ENCODE measurements at regions not wholly inside any gene's neighbourhood (a gene's known extent, or its start where the extent isn't known, plus 50 kb on each side); places are given as distances from the start of the nearest gene placed in this dataset.

- Histone ChIP-seq H3K9me3 (no peaks in the 10 kb centered on the region), H3K36me3 (no peaks in the 10 kb centered on the region), H3K27me3 (no peaks in the 10 kb centered on the region), H3K4me3 (ENCODE audit: low read depth, low read length) (no peak overlapping the region), H3K4me1 (no peaks in the 10 kb centered on the region)
- TF ChIP-seq, protein P1, sequence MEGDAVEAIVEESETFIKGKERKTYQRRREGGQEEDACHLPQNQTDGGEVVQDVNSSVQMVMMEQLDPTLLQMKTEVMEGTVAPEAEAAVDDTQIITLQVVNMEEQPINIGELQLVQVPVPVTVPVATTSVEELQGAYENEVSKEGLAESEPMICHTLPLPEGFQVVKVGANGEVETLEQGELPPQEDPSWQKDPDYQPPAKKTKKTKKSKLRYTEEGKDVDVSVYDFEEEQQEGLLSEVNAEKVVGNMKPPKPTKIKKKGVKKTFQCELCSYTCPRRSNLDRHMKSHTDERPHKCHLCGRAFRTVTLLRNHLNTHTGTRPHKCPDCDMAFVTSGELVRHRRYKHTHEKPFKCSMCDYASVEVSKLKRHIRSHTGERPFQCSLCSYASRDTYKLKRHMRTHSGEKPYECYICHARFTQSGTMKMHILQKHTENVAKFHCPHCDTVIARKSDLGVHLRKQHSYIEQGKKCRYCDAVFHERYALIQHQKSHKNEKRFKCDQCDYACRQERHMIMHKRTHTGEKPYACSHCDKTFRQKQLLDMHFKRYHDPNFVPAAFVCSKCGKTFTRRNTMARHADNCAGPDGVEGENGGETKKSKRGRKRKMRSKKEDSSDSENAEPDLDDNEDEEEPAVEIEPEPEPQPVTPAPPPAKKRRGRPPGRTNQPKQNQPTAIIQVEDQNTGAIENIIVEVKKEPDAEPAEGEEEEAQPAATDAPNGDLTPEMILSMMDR (IDR thresholded peaks at IDR 0.05; ENCODE audit: low read depth, low read length): no peak
- DNase-seq: no peak
Observed at GRCh38 chr20:57008217-57008616, 258.2 kb downstream of the BMP7 start.

- TF ChIP-seq, protein P1 (IDR thresholded peaks at IDR 0.05; ENCODE audit: low read depth, low read length): no peak
- no peaks in the 10 kb centered on the region for H3K27me3 ChIP-seq
- no peaks in the 10 kb centered on the region for H3K9me3 ChIP-seq
- DNase-seq: no peak
- no peaks in the 10 kb centered on the region for H3K36me3 ChIP-seq
- H3K4me3 ChIP-seq (ENCODE audit: low read depth, low read length): no peak overlapping the region
- H3K4me1 ChIP-seq: no peaks in the 10 kb centered on the region
Observed at GRCh38 chr20:57009355-57009754, 257.1 kb downstream of the BMP7 start.

GRCh38 chr20:57009775-57010174 lies 256.7 kb downstream of the BMP7 start:
- Histone ChIP-seq H3K4me1 (no peaks in the 10 kb centered on the region), H3K27me3 (no peaks in the 10 kb centered on the region), H3K9me3 (no peaks in the 10 kb centered on the region), H3K4me3 (ENCODE audit: low read depth, low read length) (no peak overlapping the region), H3K36me3 (no peaks in the 10 kb centered on the region)
- DNase-seq: no peak
- TF ChIP-seq, protein P1 (IDR thresholded peaks at IDR 0.05; ENCODE audit: low read depth, low read length): no peak

DNA sequence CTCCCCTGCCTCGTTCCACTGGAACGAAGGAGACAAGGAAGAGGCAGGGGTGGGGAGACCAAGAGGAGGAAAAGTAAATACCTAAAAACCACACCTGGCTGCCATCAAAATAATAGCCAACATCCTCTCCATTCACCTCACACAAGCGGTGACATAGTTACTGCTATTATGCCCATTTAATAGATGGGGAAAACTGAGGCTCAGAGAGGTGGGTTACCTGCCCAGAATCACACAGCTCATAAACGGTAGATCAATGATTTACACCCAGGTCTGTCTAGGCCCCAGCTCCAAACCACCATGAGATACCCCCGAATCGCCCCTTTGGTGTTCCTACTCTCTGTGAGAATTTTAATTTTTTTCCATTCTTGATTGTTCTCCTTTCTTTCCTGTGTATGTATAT lies 253.8 kb downstream of the BMP7 start:
- H3K4me3 ChIP-seq (ENCODE audit: low read depth, low read length): no peak overlapping the region
- no peaks in the 10 kb centered on the region for H3K27me3 ChIP-seq
- no peaks in the 10 kb centered on the region for H3K4me1 ChIP-seq
- no peaks in the 10 kb centered on the region for H3K9me3 ChIP-seq
- no peak for DNase-seq
- no peaks in the 10 kb centered on the region for H3K36me3 ChIP-seq
- TF ChIP-seq, protein P1 (IDR thresholded peaks at IDR 0.05; ENCODE audit: low read depth, low read length): no peak

DNA sequence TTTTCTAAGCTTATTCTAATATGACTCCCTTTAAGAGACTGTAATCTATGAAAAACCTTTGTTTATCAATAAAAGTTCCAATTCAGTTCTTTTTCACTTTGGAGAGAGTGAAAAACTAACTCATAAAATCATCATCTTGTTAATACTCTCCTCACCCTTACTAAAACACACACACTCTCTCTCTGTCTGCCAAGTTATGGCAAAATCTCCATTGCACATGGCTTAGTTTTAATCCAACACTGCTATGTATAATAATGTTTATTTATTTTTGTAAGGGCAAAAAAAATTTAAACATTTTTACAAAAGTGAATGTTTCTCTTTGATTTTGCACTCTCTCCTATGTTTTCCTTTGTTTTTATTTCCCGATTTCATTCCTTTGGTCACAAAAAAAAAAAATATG lies 253.2 kb downstream of the BMP7 start:
- DNase-seq: no peak
- Histone ChIP-seq H3K4me1 (no peaks in the 10 kb centered on the region), H3K27me3 (no peaks in the 10 kb centered on the region), H3K36me3 (no peaks in the 10 kb centered on the region), H3K9me3 (no peaks in the 10 kb centered on the region), H3K4me3 (ENCODE audit: low read depth, low read length) (no peak overlapping the region)
- TF ChIP-seq, protein P1 (IDR thresholded peaks at IDR 0.05; ENCODE audit: low read depth, low read length): no peak

DNA sequence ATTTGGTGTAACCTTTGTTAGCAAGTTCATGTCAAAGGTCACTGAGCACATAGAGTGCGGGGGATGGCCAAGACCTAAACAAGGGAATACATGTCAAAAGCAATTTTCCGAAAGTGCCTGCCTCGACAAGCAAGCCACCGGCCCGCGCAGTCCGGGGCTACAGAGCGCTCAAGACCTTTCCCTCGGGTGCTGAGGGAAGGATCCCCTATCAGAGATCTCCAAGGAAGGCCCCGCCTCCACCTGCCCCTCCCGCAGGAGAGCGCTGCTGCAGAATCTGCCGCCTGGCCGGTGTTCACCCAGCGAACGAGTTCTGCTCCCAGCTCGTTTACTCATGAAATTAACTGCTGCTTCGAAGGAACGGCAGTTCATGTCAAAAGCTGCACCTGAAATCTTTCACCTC lies 252.7 kb downstream of the BMP7 start:
- no peaks in the 10 kb centered on the region for H3K9me3 ChIP-seq
- H3K4me1 ChIP-seq: no peaks in the 10 kb centered on the region
- no peak overlapping the region for H3K4me3 ChIP-seq (ENCODE audit: low read depth, low read length)
- DNase-seq: no peak
- no peaks in the 10 kb centered on the region for H3K27me3 ChIP-seq
- H3K36me3 ChIP-seq: no peaks in the 10 kb centered on the region
- TF ChIP-seq, protein P1 (IDR thresholded peaks at IDR 0.05; ENCODE audit: low read depth, low read length): no peak

Data from BE2C (cell line).